ENCODE measurements at regions not wholly inside any gene's neighbourhood (a gene's known extent, or its start where the extent isn't known, plus 50 kb on each side); places are given as distances from the start of the nearest gene placed in this dataset.
"Not testable (repeated sequence)": the region's sequence is repeated elsewhere in the genome, so short reads cannot be mapped to it uniquely, and the experiment has no call there.

- no peak for DNase-seq (ENCODE audit: low spot score)
These were observed 55.0 kb upstream of the IL33 start for GRCh38 chr9:6160579-6160978.

GRCh38 chr9:6153425-6153824, 62.2 kb upstream of the IL33 start:
- no peak for DNase-seq (ENCODE audit: low spot score)

- DNase-seq (ENCODE audit: low spot score): no peak
These were observed 62.8 kb upstream of the IL33 start for GRCh38 chr9:6152788-6153187.

- no peak for DNase-seq (ENCODE audit: low spot score)
These were observed 65.1 kb upstream of the IL33 start for GRCh38 chr9:6150483-6150882.

GRCh38 chr9:6149315-6149714, 66.3 kb upstream of the IL33 start:
- DNase-seq (ENCODE audit: low spot score): no peak

GRCh38 chr9:6147846-6148245, 67.8 kb upstream of the IL33 start:
- DNase-seq (ENCODE audit: low spot score): no peak

- DNase-seq (ENCODE audit: low spot score): no peak
These were observed 70.7 kb upstream of the IL33 start for GRCh38 chr9:6144947-6145346.

GRCh38 chr9:6142799-6143454, 72.7 kb upstream of the IL33 start:
- no peak for DNase-seq (ENCODE audit: low spot score)

GRCh38 chr9:6135780-6136179, 79.8 kb upstream of the IL33 start:
- not testable (repeated sequence) for DNase-seq (ENCODE audit: low spot score)

GRCh38 chr9:6134661-6135180, 80.9 kb upstream of the IL33 start:
- DNase-seq (ENCODE audit: low spot score): no peak

GRCh38 chr9:6133346-6134063, 82.1 kb upstream of the IL33 start:
- no peak for DNase-seq (ENCODE audit: low spot score)

GRCh38 chr9:6132650-6133049, 83.0 kb upstream of the IL33 start:
- DNase-seq (ENCODE audit: low spot score): no peak

- DNase-seq (ENCODE audit: low spot score): no peak
These were observed 87.6 kb upstream of the IL33 start for GRCh38 chr9:6128030-6128429.

GRCh38 chr9:6126377-6126776, 89.2 kb upstream of the IL33 start:
- no peak for DNase-seq (ENCODE audit: low spot score)

- DNase-seq (ENCODE audit: low spot score): no peak
These were observed 92.2 kb upstream of the IL33 start for GRCh38 chr9:6123416-6123815.

GRCh38 chr9:6121707-6122106, 93.9 kb upstream of the IL33 start:
- DNase-seq (ENCODE audit: low spot score): no peak

GRCh38 chr9:6114424-6114823, 99.0 kb upstream of the RANBP6 start:
- DNase-seq (ENCODE audit: low spot score): no peak

GRCh38 chr9:6113819-6114218, 98.4 kb upstream of the RANBP6 start:
- DNase-seq (ENCODE audit: low spot score): no peak

GRCh38 chr9:6113312-6113711, 97.9 kb upstream of the RANBP6 start:
- DNase-seq (ENCODE audit: low spot score): no peak

- no peak for DNase-seq (ENCODE audit: low spot score)
These were observed 94.6 kb upstream of the RANBP6 start for GRCh38 chr9:6109986-6110385.

- no peak for DNase-seq (ENCODE audit: low spot score)
These were observed 94.1 kb upstream of the RANBP6 start for GRCh38 chr9:6109571-6109970.

- no peak for DNase-seq (ENCODE audit: low spot score)
These were observed 91.4 kb upstream of the RANBP6 start for GRCh38 chr9:6106711-6107339.

GRCh38 chr9:6105738-6106137, 90.3 kb upstream of the RANBP6 start:
- no peak for DNase-seq (ENCODE audit: low spot score)
